ENCODE measurements at regions not wholly inside any gene's neighbourhood (a gene's known extent, or its start where the extent isn't known, plus 50 kb on each side); places are given as distances from the start of the nearest gene placed in this dataset.

DNA sequence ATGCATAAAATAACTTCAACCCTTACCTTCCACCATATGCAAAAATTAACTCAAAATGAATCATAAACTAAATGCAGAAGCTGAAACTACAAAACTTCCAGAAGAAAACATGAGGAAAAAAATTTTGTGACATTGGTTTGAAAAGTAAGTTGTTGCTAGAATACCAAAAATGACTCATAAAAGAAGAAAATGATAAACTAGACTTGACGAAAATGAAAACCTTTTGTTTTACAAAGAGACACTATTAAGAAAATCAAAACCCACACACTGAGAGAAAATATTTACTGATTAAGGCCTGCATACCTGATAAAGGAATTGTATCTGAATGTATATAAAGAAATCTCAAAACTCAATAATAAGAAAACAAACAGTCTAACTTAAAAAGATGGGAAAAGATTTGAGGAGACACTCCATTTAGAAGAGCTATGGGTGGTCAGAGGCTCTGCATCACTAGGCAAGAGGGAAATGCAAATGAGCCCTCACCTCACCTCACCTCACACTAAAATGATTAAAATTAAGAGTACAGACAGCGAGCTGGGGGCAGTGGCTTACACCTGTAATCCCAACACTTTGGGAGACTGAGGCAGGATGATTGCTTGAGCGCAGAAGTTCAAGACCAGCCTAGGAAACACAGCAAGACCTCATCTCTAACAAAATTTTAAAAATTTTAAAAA is 97.6 kb upstream of the CST7 start (continued):
- TF ChIP-seq ZNF404 (tag by site-specific recombination; IDR thresholded peaks at IDR 0.05) (no peak), OSR2 (tag by site-specific recombination; IDR thresholded peaks at IDR 0.05) (no peak), ZSCAN5A (tag by site-specific recombination; IDR thresholded peaks at IDR 0.05) (no peak)

DNA sequence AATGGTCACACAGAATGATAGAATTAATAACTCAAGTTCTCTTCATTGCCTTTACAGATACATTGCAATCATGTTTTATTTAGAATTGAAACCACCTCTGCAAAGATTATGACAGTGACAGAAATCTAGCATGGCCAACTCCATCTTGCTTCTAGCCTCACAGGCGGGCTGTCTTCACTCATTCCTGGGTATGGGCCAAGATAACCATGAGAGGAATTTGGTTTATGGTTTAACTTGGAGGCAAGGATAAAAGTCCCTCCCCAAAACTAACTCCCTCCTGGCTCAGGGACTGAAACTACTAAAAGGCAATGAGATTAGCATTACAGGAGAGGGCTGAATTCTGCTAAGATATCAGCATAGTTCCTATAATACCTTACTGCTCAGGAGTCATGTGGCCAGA is 95.2 kb upstream of the CST7 start:
- ChIA-PET POLR2A (no interaction called here), CTCF (interaction anchor here (0.9 kb wide), 1 partner anchor 8 kb away, joined by 4 read pairs; no protein-coding TSS in a partner anchor)
- Histone ChIP-seq H3K9me3 (ENCODE audit: control insufficient read depth, insufficient read depth, low read depth, low read length) (no peaks in the 10 kb centered on the region), H3K4me1 (ENCODE audit: control insufficient read depth, insufficient read depth, low read length) (no peaks in the 10 kb centered on the region), H3K27ac (ENCODE audit: extremely low read depth, low read depth, low read length) (no peak overlapping the region), H3K4me3 (ENCODE audit: low read depth, low read length) (no peak overlapping the region), H3K36me3 (ENCODE audit: control insufficient read depth in 2 of 2, insufficient read depth in 1 of 2, low read length in 2 of 2) (no peaks in the 10 kb centered on the region)
- TF ChIP-seq ZNF677 (tag by site-specific recombination; IDR thresholded peaks at IDR 0.05) (no peak), ZNF433 (tag by site-specific recombination; IDR thresholded peaks at IDR 0.05; ENCODE audit: low read depth) (no peak), ZNF514 (tag by site-specific recombination; IDR thresholded peaks at IDR 0.05) (no peak), ZNF76 (tag by site-specific recombination; IDR thresholded peaks at IDR 0.05; ENCODE audit: borderline replicate concordance, low read depth) (no peak), ZBTB49 (tag by site-specific recombination; IDR thresholded peaks at IDR 0.05; ENCODE audit: low read depth) (no peak), GFI1B (tag by site-specific recombination; IDR thresholded peaks at IDR 0.05) (no peak), ZNF510 (tag by site-specific recombination; IDR thresholded peaks at IDR 0.05; ENCODE audit: insufficient replicate concordance) (no peak), ZNF239 (tag by site-specific recombination; IDR thresholded peaks at IDR 0.05) (no peak), ZNF146 (tag by site-specific recombination; IDR thresholded peaks at IDR 0.05) (no peak)

GRCh38 chr20:24855848-24856247 is 93.2 kb upstream of the CST7 start:
- ChIA-PET POLR2A (no interaction called here), CTCF (interaction anchor here (0.5 to 0.6 kb wide), 2 partner anchors 21 to 30 kb away, joined by 3 to 5 read pairs; no protein-coding TSS in a partner anchor)
- H3K9me3 ChIP-seq (ENCODE audit: control insufficient read depth, insufficient read depth, low read depth, low read length) = no peaks in the 10 kb centered on the region
- no peak overlapping the region for H3K27ac ChIP-seq (ENCODE audit: extremely low read depth, low read depth, low read length)
- H3K4me1 ChIP-seq (ENCODE audit: control insufficient read depth, insufficient read depth, low read length) = no peaks in the 10 kb centered on the region
- H3K36me3 ChIP-seq (ENCODE audit: control insufficient read depth in 2 of 2, insufficient read depth in 1 of 2, low read length in 2 of 2) = no peaks in the 10 kb centered on the region
- no peak overlapping the region for H3K4me3 ChIP-seq (ENCODE audit: low read depth, low read length)
- TF ChIP-seq HOXC10 (CRISPR knock-in tag; IDR thresholded peaks at IDR 0.05) (no peak), ZNF521 (tag by site-specific recombination; IDR thresholded peaks at IDR 0.05) (no peak), PRDM2 (tag by site-specific recombination; IDR thresholded peaks at IDR 0.05; ENCODE audit: borderline replicate concordance) (no peak), ZNF670 (tag by site-specific recombination; IDR thresholded peaks at IDR 0.05; ENCODE audit: low read depth) (no peak), ZNF561 (tag by site-specific recombination; IDR thresholded peaks at IDR 0.05; ENCODE audit: borderline replicate concordance) (no peak), ZNF146 (tag by site-specific recombination; IDR thresholded peaks at IDR 0.05) (no peak), ZNF791 (tag by site-specific recombination; IDR thresholded peaks at IDR 0.05) (no peak), ZNF214 (tag by site-specific recombination; IDR thresholded peaks at IDR 0.05; ENCODE audit: borderline replicate concordance) (no peak), ZNF626 (tag by site-specific recombination; IDR thresholded peaks at IDR 0.05) (no peak), SCRT1 (tag by site-specific recombination; IDR thresholded peaks at IDR 0.05; ENCODE audit: borderline replicate concordance) (no peak), ZNF555 (tag by site-specific recombination; conservative IDR thresholded peaks at IDR 0.05) (no peak), ZNF302 (tag by site-specific recombination; IDR thresholded peaks at IDR 0.05; ENCODE audit: low read depth) (no peak), ZBTB21 (tag by site-specific recombination; IDR thresholded peaks at IDR 0.05) (no peak)
